ENCODE measurements at regions not wholly inside any gene's neighbourhood (a gene's known extent, or its start where the extent isn't known, plus 50 kb on each side); places are given as distances from the start of the nearest gene placed in this dataset.
"Not testable (repeated sequence)": the region's sequence is repeated elsewhere in the genome, so short reads cannot be mapped to it uniquely, and the experiment has no call there.

- no peak for TF ChIP-seq CTCF (IDR thresholded peaks at IDR 0.05; ENCODE audit: partially characterized antibody, unreplicated experiment)
- Mint-ChIP-seq H3K27me3 (ENCODE audit: unreplicated experiment) (no peaks in the 10 kb centered on the region), H3K4me3 (ENCODE audit: unreplicated experiment) (no peak overlapping the region), H3K36me3 (ENCODE audit: unreplicated experiment) (peaks cover 3% of the 10 kb centered on the region), H3K9me3 (ENCODE audit: unreplicated experiment) (no peaks in the 10 kb centered on the region), H3K27ac (ENCODE audit: unreplicated experiment) (no peak overlapping the region), H3K4me1 (ENCODE audit: low read depth, unreplicated experiment) (no peaks in the 10 kb centered on the region)
- no peak for DNase-seq
These were observed 432.6 kb downstream of the TOX3 start for GRCh38 chr16:52114379-52114778.

GRCh38 chr16:52113533-52114183, 433.3 kb downstream of the TOX3 start:
- H3K36me3 Mint-ChIP-seq (ENCODE audit: unreplicated experiment): no peaks in the 10 kb centered on the region
- no peak overlapping the region for H3K4me3 Mint-ChIP-seq (ENCODE audit: unreplicated experiment)
- H3K9me3 Mint-ChIP-seq (ENCODE audit: unreplicated experiment): no peaks in the 10 kb centered on the region
- no peak for TF ChIP-seq CTCF (IDR thresholded peaks at IDR 0.05; ENCODE audit: partially characterized antibody, unreplicated experiment)
- no peak for DNase-seq
- H3K4me1 Mint-ChIP-seq (ENCODE audit: low read depth, unreplicated experiment): no peaks in the 10 kb centered on the region
- H3K27me3 Mint-ChIP-seq (ENCODE audit: unreplicated experiment): no peaks in the 10 kb centered on the region
- H3K27ac Mint-ChIP-seq (ENCODE audit: unreplicated experiment): no peak overlapping the region

- not testable (repeated sequence) for H3K36me3 Mint-ChIP-seq (ENCODE audit: unreplicated experiment); H3K4me3 Mint-ChIP-seq (ENCODE audit: unreplicated experiment); H3K27me3 Mint-ChIP-seq (ENCODE audit: unreplicated experiment); H3K27ac Mint-ChIP-seq (ENCODE audit: unreplicated experiment); DNase-seq; H3K9me3 Mint-ChIP-seq (ENCODE audit: unreplicated experiment); H3K4me1 Mint-ChIP-seq (ENCODE audit: low read depth, unreplicated experiment)
These were observed 441.9 kb downstream of the TOX3 start for GRCh38 chr16:52104993-52105392.

- no peaks in the 10 kb centered on the region for H3K27me3 Mint-ChIP-seq (ENCODE audit: unreplicated experiment)
- H3K4me1 Mint-ChIP-seq (ENCODE audit: low read depth, unreplicated experiment): no peaks in the 10 kb centered on the region
- H3K27ac Mint-ChIP-seq (ENCODE audit: unreplicated experiment): no peak overlapping the region
- no peak for DNase-seq
- TF ChIP-seq CTCF (IDR thresholded peaks at IDR 0.05; ENCODE audit: partially characterized antibody, unreplicated experiment): no peak
- no peaks in the 10 kb centered on the region for H3K9me3 Mint-ChIP-seq (ENCODE audit: unreplicated experiment)
- no peak overlapping the region for H3K4me3 Mint-ChIP-seq (ENCODE audit: unreplicated experiment)
- no peaks in the 10 kb centered on the region for H3K36me3 Mint-ChIP-seq (ENCODE audit: unreplicated experiment)
These were observed 443.2 kb downstream of the TOX3 start for GRCh38 chr16:52103791-52104190.

- H3K4me3 Mint-ChIP-seq (ENCODE audit: unreplicated experiment): no peak overlapping the region
- no peaks in the 10 kb centered on the region for H3K4me1 Mint-ChIP-seq (ENCODE audit: low read depth, unreplicated experiment)
- no peak for DNase-seq
- no peaks in the 10 kb centered on the region for H3K27me3 Mint-ChIP-seq (ENCODE audit: unreplicated experiment)
- no peak for TF ChIP-seq CTCF (IDR thresholded peaks at IDR 0.05; ENCODE audit: partially characterized antibody, unreplicated experiment)
- H3K9me3 Mint-ChIP-seq (ENCODE audit: unreplicated experiment): no peaks in the 10 kb centered on the region
- no peaks in the 10 kb centered on the region for H3K36me3 Mint-ChIP-seq (ENCODE audit: unreplicated experiment)
- H3K27ac Mint-ChIP-seq (ENCODE audit: unreplicated experiment): no peak overlapping the region
These were observed 445.7 kb downstream of the TOX3 start for GRCh38 chr16:52101246-52101645.

All from glutamatergic neuron (in vitro differentiated cells).